NCI-H226 (cell line): ENCODE measurements at regions not wholly inside any gene's neighbourhood (a gene's known extent, or its start where the extent isn't known, plus 50 kb on each side); places are given as distances from the start of the nearest gene placed in this dataset.

ENCODE experiments used
- DNase-seq: peaks from one replicate; pipeline ENCODE4 v3.0.0-alpha.2; 2015

- no peak for DNase-seq
Measured at GRCh38 chr12:126558810-126559209, 1493.6 kb downstream of the AACS start.

GRCh38 chr12:126567016-126567415, 1501.8 kb downstream of the AACS start:
- no peak for DNase-seq

- DNase-seq: no peak
Measured at GRCh38 chr12:126569706-126570105, 1504.5 kb downstream of the AACS start.

- DNase-seq: no peak
Measured at GRCh38 chr12:126570566-126570965, 1505.3 kb downstream of the AACS start.

- DNase-seq: no peak
Measured at GRCh38 chr12:126572170-126572569, 1506.9 kb downstream of the AACS start.

GRCh38 chr12:126581655-126582054, 1516.4 kb downstream of the AACS start:
- DNase-seq: no peak

- DNase-seq: no peak
Measured at GRCh38 chr12:126582231-126582630, 1517.0 kb downstream of the AACS start.

- no peak for DNase-seq
Measured at GRCh38 chr12:126588586-126589249, 1523.5 kb downstream of the AACS start.

- no peak for DNase-seq
Measured at GRCh38 chr12:126591533-126591932, 1526.3 kb downstream of the AACS start.

GRCh38 chr12:126601184-126602170, 1536.2 kb downstream of the AACS start:
- DNase-seq: no peak

- no peak for DNase-seq
Measured at GRCh38 chr12:126602612-126603011, 1537.4 kb downstream of the AACS start.

- DNase-seq: no peak
Measured at GRCh38 chr12:126607157-126607556, 1541.9 kb downstream of the AACS start.

GRCh38 chr12:126607867-126608266, 1542.6 kb downstream of the AACS start:
- no peak for DNase-seq

- no peak for DNase-seq
Measured at GRCh38 chr12:126608607-126609175, 1543.5 kb downstream of the AACS start.

- DNase-seq: no peak
Measured at GRCh38 chr12:126616441-126616840, 1551.2 kb downstream of the AACS start.

GRCh38 chr12:126617312-126617711, 1552.1 kb downstream of the AACS start:
- DNase-seq: no peak

- no peak for DNase-seq
Measured at GRCh38 chr12:126627596-126627995, 1562.4 kb downstream of the AACS start.

GRCh38 chr12:126636821-126637220, 1571.6 kb downstream of the AACS start:
- DNase-seq: no peak

- no peak for DNase-seq
Measured at GRCh38 chr12:126644236-126645020, 1579.2 kb downstream of the AACS start.

GRCh38 chr12:126648074-126648473, 1582.8 kb downstream of the AACS start:
- DNase-seq: no peak

GRCh38 chr12:126651133-126651532, 1585.9 kb downstream of the AACS start:
- DNase-seq: no peak

- DNase-seq: no peak
Measured at GRCh38 chr12:126663304-126664094, 1598.3 kb downstream of the AACS start.
